ENCODE measurements at regions not wholly inside any gene's neighbourhood (a gene's known extent, or its start where the extent isn't known, plus 50 kb on each side); places are given as distances from the start of the nearest gene placed in this dataset.

GRCh38 chr20:40813708-40814630, 124.9 kb upstream of the MAFB start:
- no peak for TF ChIP-seq JUND (IDR thresholded peaks at IDR 0.05; ENCODE audit: low read depth)
- in situ Hi-C loops (cut with HindIII; ENCODE audit: low pct_unique_long_range_greater_than_20kb, low sequenced_read_pairs), result no loop called here
- no peak for DNase-seq (ENCODE audit: low read depth in 1 of 2, low spot score in 1 of 2)

DNA sequence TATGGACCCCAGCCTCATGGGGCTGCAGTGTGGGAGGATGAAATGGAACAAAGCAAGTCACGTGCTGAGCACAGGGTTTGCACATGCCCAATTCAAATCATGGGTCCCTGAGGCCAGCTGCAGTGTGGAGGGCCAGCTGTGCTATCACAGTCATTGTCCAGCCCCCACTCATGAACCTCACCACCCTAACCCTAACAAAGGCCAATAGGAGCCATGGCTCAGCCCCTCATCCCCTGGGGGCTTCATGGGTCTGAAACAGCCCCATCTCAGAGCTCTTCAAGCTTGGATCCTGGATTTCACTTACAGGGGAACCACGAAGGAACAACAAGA, 125.6 kb upstream of the MAFB start:
- in situ Hi-C loops (cut with HindIII; ENCODE audit: low pct_unique_long_range_greater_than_20kb, low sequenced_read_pairs), result no loop called here
- no peak for DNase-seq (ENCODE audit: low read depth in 1 of 2, low spot score in 1 of 2)
- TF ChIP-seq JUND (IDR thresholded peaks at IDR 0.05; ENCODE audit: low read depth), result no peak

DNA sequence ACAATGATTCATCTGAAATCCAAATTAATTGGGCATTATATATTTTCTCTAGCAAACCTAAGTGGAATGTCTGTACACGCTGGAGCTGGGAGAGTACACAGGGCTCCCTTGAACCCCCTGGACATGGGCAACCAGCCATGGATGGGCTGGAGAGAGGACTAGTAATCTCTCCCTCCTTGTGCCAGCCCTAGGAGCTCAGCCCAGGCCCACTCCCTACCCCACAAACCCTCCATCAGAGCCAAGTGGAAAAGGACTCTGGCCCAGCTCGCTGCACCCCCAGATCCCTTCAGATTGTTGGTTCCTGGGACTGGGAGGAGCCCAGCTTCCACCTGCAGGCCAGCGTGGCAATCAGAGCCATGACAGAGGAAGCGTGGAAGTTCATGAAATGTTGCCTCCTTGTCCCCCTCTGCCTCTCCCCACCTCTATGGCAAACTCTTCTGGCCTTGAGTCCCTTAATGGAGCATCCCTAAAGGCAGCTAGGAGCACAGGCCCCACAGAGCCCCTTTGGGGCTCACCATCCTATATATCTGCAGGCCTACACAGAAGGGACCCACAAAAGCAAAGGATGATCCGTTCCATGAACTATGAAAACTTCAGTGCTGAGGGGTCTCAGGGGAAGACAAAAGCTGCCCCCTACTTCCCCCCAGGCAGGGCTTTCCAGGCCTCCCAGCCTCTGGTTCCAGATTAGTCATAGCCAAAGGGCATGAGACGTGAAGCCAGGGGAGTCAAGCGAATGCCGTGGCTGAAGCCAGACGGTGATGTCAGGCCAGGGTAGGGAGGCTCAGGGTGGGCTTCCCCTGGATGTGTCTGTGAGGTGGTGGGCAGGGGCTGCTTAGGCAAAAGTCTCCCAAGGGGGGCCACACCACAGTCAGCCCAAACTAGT, 126.4 kb upstream of the MAFB start:
- no peak for TF ChIP-seq JUND (IDR thresholded peaks at IDR 0.05; ENCODE audit: low read depth)
- no peak for DNase-seq (ENCODE audit: low read depth in 1 of 2, low spot score in 1 of 2)
- in situ Hi-C loops (cut with HindIII; ENCODE audit: low pct_unique_long_range_greater_than_20kb, low sequenced_read_pairs), result no loop called here

DNA sequence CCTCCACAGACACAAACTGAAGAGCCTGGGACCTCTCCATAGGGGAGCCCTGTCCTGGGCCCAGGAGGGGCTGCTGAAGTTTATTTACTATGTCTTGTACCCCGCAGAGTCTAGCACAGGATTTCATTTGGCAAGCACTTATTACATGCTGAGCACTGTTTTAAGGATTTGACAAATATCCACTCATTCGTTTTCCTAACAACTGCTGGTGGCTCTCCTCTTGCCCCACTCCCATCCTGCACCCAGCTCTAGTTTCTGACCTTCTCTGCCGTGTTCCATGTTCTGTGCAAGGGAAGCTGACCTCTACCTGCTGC, 127.0 kb upstream of the MAFB start:
- TF ChIP-seq JUND (IDR thresholded peaks at IDR 0.05; ENCODE audit: low read depth), result no peak
- in situ Hi-C loops (cut with HindIII; ENCODE audit: low pct_unique_long_range_greater_than_20kb, low sequenced_read_pairs), result no loop called here
- no peak for DNase-seq (ENCODE audit: low read depth in 1 of 2, low spot score in 1 of 2)

GRCh38 chr20:40821429-40821828, 132.4 kb upstream of the MAFB start:
- no peak for DNase-seq (ENCODE audit: low read depth in 1 of 2, low spot score in 1 of 2)
- TF ChIP-seq JUND (IDR thresholded peaks at IDR 0.05; ENCODE audit: low read depth), result no peak
- in situ Hi-C loops (cut with HindIII; ENCODE audit: low pct_unique_long_range_greater_than_20kb, low sequenced_read_pairs), result no loop called here

DNA sequence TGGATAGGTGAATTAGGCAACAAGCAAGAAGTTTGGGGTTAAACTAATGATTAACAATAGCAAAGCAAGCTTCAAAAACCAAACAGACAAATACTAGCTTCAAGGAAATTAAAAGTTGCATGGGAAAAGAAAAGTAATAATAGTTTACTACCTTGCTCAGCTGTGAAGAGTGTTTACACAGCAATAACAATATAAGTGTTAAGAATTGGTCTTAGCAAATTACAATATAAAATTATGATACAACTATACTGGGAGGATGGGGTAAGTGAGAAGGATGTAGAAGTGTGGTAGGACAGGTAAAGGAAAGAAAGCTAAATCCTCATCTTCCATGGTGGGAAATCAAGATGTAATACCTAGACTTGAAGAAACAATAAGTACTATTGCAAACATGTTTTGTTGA, 137.7 kb upstream of the MAFB start:
- no peak for TF ChIP-seq JUND (IDR thresholded peaks at IDR 0.05; ENCODE audit: low read depth)
- no peak for DNase-seq (ENCODE audit: low read depth in 1 of 2, low spot score in 1 of 2)
- in situ Hi-C loops (cut with HindIII; ENCODE audit: low pct_unique_long_range_greater_than_20kb, low sequenced_read_pairs), result no loop called here

DNA sequence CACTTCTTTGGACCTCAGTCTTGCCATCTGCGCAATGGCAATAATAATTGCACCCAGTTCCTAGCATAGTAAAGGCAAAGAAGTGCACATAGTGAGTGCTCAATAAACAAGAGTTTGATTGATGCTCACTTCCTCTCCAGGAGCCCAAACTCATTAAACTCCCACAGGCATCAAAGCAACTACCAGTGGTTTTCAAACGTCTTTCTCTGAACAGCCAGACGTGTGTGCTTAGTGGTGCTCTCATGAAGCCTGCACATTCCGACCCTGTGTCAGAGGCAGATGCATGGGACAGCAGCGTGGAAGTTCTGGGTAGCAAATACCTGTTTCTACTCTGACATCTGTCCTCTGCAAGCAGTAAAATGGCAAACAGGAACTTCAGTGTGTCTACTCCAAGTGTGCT, 146.3 kb upstream of the MAFB start:
- in situ Hi-C loops (cut with HindIII; ENCODE audit: low pct_unique_long_range_greater_than_20kb, low sequenced_read_pairs), result no loop called here
- TF ChIP-seq JUND (IDR thresholded peaks at IDR 0.05; ENCODE audit: low read depth), result no peak
- DNase-seq (ENCODE audit: low read depth in 1 of 2, low spot score in 1 of 2), result no peak

GRCh38 chr20:40838509-40838908, 149.5 kb upstream of the MAFB start:
- in situ Hi-C loops (cut with HindIII; ENCODE audit: low pct_unique_long_range_greater_than_20kb, low sequenced_read_pairs), result no loop called here
- TF ChIP-seq JUND (IDR thresholded peaks at IDR 0.05; ENCODE audit: low read depth), result no peak
- no peak for DNase-seq (ENCODE audit: low read depth in 1 of 2, low spot score in 1 of 2)

DNA sequence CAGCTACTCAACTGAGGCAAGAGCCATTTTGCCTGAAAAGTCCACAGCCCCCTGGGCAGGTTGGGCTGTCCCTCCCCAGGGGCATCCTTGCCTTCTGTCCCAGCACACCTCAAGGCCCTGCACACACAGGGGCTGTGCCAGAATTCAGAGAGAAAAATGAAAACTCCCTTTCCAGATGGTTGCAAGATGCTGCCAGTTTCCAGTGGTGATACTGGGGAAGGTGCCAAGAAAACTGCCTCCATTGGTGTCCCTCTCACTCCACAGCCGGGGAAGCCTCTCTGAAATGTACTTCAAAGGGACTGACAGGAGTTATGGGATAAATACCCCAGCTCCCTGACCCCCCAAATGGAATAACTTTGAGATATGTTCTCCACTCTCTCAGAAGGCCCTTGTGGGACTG, 154.2 kb upstream of the MAFB start:
- in situ Hi-C loops (cut with HindIII; ENCODE audit: low pct_unique_long_range_greater_than_20kb, low sequenced_read_pairs), result no loop called here
- no peak for DNase-seq (ENCODE audit: low read depth in 1 of 2, low spot score in 1 of 2)
- TF ChIP-seq JUND (IDR thresholded peaks at IDR 0.05; ENCODE audit: low read depth), result no peak

DNA sequence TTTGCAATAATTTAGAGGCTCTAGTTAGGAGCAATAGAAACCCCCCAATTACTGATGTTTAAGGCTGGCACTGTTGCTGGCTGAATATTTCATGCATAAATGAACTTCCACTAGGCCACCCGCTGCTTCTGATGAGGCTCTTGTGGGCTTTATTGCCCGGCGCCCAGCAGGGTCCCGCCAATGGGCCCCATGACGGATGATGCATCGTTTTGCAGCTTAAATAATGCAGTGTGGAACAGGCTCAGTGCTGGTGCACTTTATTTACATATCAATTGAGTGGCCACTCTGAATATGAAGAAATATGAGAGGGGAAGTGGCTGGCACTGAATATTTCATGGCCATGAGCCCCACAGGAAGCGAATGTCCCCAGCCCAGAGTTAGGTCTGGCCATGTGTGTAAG, 155.3 kb upstream of the MAFB start:
- no peak for DNase-seq (ENCODE audit: low read depth in 1 of 2, low spot score in 1 of 2)
- no peak for TF ChIP-seq JUND (IDR thresholded peaks at IDR 0.05; ENCODE audit: low read depth)
- in situ Hi-C loops (cut with HindIII; ENCODE audit: low pct_unique_long_range_greater_than_20kb, low sequenced_read_pairs), result no loop called here

DNA sequence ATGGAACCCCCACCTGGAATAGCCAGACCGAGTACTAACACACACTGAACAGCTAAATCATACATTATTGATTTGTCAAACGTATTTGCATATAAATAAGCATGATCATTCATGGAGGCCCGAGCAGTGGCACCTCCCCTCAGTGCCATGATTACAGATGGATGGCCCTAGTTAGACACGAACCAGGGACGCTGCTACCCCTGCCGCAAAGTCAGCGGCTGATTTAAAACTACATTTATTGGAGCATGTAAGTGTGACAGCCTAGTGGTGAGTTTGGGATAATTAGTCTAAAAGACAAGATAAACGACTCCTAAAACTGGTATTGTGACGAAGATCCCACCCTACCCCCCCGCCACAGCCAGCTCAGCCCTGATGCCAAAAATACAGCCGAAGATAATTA, 159.1 kb upstream of the MAFB start:
- in situ Hi-C loops (cut with HindIII; ENCODE audit: low pct_unique_long_range_greater_than_20kb, low sequenced_read_pairs), result no loop called here
- no peak for DNase-seq (ENCODE audit: low read depth in 1 of 2, low spot score in 1 of 2)
- TF ChIP-seq JUND (IDR thresholded peaks at IDR 0.05; ENCODE audit: low read depth), result no peak

GRCh38 chr20:40848526-40848925, 159.5 kb upstream of the MAFB start:
- in situ Hi-C loops (cut with HindIII; ENCODE audit: low pct_unique_long_range_greater_than_20kb, low sequenced_read_pairs), result no loop called here
- no peak for TF ChIP-seq JUND (IDR thresholded peaks at IDR 0.05; ENCODE audit: low read depth)
- DNase-seq (ENCODE audit: low read depth in 1 of 2, low spot score in 1 of 2), result no peak

DNA sequence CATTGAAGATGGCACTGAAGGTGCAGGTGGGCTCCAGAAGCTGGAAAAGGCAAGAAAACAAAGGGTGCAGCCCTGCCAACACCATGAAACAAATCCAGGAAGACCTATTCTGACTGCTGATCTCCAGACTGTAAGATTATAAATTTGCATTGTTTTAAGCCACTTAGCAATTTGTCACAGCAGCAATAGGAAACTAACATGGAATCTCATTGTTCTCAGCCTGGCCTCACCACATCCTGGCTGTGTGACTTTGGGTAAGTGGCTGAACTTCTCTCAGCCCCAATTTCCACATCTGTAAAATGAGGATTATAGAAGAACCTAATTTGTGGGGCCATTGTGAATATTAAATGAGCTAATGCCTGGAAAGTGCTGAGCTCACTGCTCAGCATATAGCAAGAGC, 160.4 kb upstream of the MAFB start:
- no peak for DNase-seq (ENCODE audit: low read depth in 1 of 2, low spot score in 1 of 2)
- TF ChIP-seq JUND (IDR thresholded peaks at IDR 0.05; ENCODE audit: low read depth), result no peak
- in situ Hi-C loops (cut with HindIII; ENCODE audit: low pct_unique_long_range_greater_than_20kb, low sequenced_read_pairs), result no loop called here
